Hypothalamus (tissue), 51 donors: ENCODE measurements at regions not wholly inside any gene's neighbourhood (a gene's known extent, or its start where the extent isn't known, plus 50 kb on each side); places are given as distances from the start of the nearest gene placed in this dataset.
"Not testable (repeated sequence)": the region's sequence is repeated elsewhere in the genome, so short reads cannot be mapped to it uniquely, and the experiment has no call there.

ENCODE experiments used
- DNase-seq, 51 donors: peaks; one replicate each; lab custom pipeline; 2025; lab: John Stamatoyannopoulos, UW

DNA sequence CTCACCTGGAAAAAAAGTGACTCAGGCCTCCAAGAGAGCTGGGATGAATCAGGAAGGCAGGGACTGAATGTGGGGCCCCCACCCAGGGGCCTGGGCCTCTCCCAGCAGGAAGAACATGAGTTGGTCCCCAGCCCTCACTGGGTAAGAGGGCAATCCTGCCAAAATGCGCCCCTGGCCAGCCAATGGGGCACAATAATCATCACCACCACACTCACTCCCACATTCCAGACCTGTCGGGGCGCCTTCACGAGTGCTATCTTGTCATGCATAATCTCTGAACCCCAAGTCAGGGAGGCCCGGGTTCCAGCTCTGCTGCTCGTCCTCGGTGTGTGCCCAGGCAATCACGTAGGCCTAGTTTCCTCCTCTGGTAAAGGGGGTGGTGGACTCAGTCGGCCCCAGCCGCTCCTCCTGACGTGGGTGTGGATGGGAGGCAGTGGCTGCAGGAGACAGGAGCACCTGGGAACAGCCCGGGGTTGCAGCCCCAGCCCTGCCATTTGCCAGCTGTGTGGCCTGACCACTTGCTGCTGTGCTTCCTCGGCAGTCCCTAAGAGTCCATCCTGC lies 115.1 kb downstream of the CYP26B1 start:
- no peak for DNase-seq

DNA sequence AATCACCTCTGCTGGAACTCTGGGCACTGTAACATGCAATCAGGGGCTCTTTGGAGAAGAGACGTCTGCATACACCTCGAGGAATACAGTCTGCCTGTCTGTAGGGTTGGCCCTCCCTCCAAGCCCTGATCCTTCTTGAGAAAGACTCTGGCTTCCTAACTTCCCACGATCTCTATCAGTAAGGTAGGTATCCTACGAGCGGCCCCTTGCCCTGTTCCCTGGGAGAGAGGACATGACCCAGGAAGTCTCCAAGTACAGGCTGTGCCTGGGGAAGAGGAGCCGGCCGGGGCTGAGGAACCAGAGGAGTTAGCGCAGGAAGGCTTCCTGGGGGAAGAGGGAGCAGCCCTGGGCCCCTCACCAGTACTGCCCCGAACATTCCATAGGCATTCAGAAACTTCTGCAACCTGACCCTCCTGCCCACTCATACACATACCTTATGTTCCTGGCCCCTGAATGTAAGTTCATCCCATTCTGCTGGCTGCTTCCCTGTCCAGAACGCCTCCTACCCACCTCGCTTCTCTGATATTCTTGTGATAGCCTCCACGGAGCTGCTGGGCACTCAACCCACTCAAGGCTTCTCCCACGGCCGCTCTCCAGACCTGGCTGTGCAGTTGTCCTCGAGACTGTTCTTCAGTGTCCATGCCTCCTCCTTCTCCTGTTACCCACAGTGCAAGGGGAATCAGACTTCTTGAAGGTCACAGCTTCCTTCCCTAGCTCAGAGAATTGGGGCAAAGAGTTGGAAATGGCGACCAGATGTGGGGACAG lies 116.1 kb downstream of the CYP26B1 start:
- DNase-seq = no peak

DNA sequence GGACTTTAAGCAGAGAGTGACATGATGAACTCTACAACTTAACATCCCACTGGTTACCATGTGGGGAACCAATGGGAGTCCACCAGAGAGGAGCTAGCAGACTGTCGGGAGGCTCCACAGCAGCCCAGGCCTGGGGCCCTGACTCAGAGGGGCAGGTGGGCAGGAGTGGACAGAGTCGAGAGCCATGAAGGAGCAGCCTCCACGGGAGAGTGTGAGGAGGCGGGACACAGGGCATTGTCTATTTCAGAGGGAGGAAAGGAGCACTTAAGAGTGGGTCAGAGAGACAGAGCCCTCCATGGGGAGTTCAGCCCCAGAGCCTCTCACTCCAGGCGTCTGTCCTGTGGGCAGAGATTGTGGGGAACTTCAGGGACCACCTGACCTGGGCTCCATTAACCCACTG lies 118.7 kb downstream of the CYP26B1 start:
- no peak for DNase-seq

DNA sequence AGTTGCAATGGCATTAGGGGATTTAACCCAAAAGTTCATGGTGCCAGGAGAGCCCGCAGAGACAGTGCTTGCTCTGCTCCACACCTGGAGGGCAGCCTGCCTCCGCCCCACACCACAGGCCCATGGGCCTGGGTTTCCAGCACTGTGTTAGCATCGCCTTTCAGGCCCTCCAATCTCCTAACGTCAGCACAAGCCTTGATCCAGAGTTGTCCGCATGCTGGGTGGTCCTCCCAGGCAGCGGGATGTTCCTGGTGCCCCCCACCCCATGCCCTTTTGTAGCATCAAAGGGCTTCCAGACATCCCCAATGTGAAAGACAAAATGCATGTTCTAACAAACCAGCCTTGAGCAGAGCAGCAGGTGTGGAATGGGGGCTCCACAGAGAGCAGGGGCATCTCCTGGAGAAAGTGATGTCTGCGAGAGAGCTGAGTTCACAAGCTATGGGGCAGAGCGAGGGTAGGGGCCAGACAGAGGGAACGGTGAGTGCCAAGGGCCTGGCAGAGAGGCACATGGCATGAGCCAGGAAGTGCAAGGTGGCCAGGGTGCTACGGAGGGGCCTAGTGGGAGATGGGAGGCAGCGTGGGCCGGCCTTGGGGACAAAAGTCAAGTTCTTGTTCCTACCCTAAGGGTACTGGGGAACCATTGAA lies 119.2 kb downstream of the CYP26B1 start:
- no peak for DNase-seq

DNA sequence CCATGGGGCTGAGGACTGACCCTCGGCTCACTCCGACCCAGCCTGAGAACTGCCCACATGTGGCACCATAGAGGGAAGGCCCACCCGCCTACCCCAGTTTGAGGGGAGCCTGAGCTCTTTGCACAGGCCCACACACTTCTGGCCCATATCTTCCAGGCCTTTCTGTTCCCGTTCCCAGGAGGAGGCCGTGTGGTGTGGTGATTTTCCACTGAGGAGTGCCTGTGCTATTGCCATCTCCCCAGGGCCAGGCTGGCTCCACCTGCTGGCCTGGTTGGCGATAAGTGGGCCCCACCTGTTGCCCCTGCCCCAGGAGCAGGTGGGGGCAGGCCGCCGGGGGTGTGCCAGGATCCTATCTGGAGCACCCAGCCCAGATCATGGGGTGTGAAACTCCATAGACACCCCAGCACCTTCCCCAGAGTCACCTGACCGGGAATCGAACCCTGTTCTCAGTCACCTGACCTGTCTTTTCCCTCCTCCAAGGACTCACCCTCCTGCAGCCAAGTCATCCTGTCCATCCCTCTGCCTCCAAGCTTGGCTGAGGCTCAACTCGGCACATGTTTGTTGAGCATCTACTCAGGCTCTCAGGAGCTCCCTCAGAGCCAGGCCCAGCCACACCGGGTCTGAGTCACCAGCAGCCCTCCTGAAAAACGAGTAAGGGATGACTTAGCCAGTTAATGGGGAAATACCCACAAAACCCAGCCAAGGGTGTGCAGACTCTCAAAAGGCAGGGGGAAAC lies 120.1 kb downstream of the CYP26B1 start:
- no peak for DNase-seq

DNA sequence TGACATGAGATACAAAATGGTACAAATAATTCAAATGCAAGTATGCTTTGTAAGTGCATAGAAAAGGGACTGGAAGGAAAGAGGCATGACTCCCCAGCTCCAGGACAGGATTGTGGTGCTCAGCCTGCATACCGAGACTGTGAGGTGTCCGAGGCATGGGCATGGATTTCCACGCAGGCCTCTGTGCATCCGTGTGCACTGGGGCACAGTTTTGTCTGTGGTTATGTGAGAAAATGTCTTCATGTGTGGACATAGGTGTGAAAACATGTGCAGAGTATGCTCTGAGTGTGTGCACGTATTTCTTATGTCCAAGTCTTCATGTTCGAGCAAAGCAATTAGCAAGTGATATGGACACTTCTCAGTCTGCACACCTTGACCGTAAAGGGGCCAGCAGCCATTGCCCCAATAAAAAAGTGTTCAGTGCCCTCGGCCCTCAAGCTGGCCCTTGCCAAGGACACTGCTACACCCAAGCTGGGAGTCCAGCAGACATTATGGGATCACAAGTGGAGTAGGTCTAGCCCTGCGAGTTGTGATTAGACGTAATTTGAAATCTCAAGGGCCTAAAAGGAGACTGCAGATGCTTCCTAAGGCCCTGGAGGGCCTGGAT lies 120.7 kb downstream of the CYP26B1 start:
- no peak for DNase-seq

DNA sequence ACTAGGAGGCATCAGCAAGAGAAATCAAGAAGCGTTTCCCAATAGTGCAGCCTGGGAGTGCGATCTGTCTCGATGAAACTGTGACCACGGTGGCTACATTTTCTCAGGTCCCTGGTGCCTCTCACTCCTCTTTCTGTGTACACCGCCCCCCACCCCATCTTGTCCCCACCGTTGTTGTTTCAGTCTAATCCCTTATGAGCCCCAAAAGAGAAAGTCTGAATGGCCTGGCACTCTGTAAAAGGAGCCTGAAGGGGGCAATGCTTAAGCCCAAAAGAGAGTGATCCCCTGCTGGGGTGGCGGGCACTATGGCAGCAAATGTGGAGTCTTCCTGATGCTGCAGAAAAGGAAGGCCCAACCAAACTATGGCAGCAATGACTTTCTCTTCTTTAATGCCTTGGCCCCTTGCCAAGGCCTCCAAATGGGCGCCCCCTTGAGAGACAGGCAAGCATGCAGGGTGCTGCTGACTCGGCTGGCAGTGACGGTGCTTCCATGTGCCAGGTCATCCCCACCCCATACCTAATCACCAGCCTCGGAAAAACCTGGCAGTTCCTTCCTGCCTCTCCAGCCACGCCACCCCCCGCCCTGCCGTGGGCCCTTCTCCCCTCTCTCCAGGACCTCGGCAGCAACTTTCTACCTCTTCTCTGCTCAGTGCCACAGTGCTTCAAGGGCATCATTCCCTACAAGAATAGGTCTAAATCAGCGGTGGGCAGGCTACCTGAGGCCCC lies 123.0 kb downstream of the CYP26B1 start:
- no peak for DNase-seq

DNA sequence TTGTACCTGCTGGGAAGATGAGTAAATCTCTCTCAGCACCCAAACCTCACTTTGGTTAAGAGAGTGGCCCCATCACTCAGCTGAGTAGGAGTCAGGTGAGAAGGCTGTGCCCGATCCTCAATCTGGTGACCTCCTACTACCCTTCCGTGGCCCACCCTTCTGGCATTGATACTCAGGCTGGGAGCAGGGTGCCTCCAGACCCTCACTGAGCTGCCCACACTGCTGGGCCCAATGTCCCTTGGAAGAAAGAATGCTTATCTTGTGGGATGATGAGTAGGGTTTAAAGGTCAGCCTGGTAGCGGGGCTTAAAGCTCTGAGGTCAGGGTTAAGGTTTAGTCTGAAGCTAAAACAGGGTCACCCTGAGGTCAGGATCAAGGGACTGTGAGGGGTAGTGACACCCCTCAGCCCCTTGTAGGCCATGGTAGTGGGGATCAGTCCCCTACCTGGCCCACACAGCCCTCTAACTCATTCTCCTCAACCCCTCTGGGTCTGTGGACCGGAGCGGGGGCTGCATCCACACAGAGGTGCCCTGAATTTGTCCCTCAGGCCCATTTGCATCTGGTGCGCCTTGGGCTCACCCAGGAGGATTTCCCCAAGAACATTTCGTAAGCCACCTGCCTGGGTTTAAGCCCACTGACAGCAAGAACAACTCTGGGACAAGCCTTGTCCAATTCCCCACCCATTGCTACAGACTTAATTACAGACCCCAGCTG lies 123.8 kb downstream of the CYP26B1 start:
- no peak for DNase-seq

DNA sequence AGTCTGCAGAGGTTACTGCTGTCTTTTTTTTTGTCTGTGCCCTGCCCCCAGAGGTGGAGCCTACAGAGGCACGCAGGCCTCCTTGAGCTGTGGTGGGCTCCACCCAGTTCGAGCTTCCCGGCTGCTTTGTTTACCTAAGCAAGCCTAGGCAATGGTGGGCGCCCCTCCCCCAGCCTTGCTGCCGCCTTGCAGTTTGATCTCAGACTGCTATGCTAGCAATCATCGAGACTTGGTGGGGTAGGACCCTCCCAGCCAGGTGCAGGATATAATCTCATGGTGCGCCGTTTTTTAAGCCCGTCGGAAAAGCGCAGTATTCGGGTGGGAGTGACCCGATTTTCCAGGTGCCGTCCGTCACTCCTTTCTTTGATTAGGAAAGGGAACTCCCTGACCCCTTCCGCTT lies 126.3 kb downstream of the CYP26B1 start:
- not testable (repeated sequence) for DNase-seq

DNA sequence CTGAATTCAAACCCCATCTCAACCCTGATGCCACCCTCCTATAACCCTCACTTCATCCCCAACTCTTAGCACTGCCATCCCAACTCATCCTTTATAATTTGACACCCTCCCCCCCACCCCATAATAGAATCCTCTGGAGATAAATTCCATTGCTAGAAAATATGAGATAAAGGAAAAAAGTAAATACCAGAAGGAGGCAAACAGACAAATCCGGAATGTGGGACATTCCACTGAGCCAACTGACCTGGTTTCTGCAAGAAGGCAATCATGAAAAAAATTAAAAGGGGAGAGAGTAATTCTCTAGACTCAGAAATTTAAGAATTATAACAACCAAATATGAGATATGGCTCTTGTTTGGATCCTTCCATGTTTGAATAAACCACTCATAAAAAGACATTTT lies 132.4 kb downstream of the CYP26B1 start:
- no peak for DNase-seq

DNA sequence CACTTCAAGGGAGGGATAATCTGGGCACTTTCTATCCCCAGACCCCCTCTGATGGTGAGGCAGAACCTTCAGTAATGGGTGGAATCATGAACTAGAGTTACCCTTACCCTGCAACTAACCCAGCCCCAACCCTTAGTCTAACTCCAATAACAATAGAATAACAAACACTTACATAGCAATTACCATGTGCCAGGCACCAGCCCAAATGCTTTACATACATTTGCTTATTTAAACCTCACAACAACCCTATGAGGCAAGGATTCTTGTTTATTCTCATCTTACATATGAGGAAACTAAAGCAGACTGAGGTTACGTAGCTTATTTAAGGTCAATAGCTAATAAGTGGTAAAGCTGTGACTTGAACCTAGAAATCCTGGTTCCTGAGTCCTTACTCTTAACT lies 132.8 kb downstream of the CYP26B1 start:
- DNase-seq = no peak

DNA sequence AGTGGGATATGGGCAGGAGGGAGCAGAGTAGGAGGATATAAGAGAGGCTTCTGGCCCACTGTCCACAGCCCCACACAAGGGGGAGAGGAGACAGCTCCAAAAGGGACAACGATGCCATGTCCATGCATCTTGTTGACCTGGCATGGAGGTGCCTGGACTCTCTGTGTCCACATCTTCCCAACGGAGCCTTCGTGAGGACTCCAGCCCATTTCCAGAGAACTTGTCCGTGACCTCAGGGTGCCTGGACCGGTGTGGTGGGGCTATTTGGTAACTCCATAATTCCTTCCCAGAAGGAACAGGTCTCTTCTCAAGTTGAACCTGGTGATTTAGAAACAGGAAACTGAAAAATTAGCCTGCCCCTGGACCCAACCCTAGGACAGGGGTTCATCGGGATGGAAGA lies 133.9 kb downstream of the CYP26B1 start:
- no peak for DNase-seq

DNA sequence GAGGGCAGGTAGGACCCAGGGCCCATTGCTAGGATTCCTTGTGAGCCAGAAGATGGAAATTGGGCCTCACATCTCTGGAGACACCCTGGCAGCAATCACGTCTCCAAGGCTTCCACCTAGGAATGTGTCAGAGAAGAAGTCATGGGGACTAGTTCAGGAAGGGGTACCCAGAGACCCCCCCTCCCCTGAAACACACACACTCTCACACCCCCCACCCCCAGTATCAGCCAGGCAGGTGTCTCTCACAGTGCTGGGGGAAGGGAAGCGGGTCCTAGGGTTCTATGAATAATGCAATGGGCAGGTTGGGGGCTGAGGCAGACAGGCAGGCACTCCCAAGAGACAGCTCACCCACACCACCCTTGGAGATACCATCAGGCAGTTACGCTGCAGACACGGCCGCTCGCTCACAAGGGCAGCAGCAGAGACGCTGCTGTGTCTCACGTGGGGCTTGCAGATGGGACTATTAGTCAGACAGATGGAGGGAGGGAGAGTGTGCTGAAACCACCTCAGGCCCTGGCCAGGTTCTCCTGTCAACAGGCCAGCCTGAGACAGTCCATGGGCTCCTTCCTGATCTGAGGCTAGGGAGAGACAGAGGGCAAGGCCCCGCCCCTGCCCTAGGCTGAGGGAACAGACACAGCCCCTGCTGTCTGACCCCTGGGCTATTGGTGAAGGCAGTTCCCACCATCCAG lies 134.6 kb downstream of the CYP26B1 start:
- no peak for DNase-seq

DNA sequence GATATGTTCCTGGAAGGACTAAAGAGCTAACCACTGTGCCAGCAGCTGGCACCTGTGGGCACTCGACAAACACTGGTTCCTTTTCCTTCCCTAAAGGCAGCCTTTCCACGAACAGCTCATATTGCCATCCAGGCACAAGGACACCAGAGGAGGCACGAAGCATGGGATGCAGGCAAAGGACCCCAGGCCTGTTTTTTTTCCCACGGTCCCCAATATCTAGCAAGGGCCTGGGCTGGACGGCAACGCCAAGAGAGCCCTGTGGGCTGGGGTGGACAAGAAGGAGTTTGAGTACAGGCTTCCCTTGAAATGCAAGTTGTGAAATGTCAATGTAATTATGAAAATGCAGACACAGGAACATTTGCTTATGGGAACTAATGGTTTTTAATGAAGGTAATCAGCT lies 135.9 kb downstream of the CYP26B1 start:
- no peak for DNase-seq

DNA sequence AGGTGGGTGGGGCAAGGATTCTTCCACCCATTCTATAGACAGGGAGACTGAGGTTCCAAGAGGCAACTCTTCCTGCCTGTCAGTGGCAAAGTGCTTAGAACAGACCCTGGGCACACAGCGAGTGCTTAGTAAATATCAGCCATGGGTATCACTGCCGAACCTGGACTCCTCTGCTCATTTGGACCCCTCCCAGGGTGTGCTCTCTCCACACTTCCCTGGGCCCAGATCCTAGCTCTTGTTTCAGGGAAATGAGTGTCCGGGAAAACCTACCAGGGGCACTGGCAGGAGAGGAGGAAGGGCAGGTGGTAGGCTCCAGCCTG lies 136.3 kb downstream of the CYP26B1 start:
- DNase-seq = no peak

DNA sequence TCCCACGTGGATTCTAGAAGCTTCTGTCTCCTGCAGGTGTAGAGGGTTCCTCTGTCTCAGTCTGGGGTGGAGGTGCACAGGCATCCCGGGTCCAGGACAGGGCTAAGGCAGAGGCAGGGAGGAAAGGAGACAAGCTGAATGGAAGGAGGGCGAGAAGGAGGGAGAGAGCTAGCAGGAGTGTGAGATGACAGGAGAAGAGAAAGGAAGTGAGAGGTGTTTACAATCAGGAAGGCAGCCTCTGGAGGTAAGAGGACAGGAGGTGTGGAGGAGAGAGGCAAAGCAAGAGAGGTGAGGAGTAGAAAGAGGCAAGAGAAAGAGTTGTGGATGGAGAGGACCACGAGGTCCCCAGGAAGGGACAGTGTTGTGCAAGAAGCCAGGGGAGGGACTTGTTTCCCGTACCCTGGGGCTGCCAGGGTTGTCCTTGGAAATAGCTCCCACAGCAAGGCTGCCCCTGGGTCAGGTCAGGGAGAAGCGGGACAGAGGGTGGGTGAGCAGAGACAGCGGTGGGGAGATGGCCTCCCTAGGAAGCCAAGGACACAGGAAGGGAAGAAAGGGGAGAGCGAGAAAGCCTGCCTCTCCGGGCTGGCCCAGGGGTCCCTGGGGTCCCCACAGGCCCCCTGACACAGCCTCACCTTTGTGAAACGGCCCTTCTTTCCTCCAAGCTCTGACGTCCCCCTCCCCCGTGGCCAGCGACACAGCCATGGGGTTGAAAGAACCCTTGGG lies 136.9 kb downstream of the CYP26B1 start:
- no peak for DNase-seq

DNA sequence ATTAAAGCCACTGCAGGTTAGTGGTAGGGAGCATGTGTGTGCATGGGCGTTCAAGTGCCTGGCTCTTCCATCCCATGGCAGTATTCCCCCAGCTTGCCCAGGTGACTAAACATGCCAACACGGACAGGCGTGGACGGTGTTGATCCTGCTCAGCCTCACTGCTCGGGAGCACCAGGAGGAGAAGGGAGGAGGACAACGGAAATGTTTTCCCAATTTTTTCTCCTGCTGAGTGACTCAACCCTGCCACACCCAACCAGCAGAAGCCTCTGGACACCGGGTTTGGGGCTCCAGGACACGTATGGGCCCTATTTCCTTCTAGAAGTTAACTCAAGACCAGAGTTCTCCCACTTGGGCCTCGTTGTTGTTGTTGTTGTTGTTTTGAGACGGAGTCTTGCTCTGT lies 139.1 kb downstream of the CYP26B1 start:
- DNase-seq = no peak

DNA sequence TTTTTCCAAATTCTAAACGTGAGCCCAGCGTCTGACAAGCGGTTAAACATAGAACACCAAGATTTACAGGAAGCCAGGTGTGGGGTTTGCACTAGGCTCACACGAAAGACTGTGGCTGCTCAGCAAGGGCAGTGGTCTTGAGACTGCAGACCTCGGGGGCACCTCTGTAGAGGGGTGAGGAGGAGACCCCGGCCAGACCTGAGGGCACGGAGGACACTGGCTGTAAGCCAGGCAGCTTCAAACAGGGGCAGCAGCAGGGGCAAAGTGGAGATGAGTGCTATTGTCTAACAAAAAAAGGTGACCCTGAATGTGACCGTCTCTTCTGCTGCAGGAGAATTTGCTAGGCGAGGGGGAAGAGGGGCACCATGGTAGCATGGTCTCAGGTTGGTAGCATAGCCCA lies 140.3 kb downstream of the CYP26B1 start:
- DNase-seq = no peak
